WTC11 (cell line): ENCODE measurements at regions not wholly inside any gene's neighbourhood (a gene's known extent, or its start where the extent isn't known, plus 50 kb on each side); places are given as distances from the start of the nearest gene placed in this dataset.

Experiments used
- ATAC-seq: fragments of 200-7000 bp; cut with Tn5 transposase; 2 replicates; pipeline ENCODE4 v1.10.0; 2021; ENCODE audit warnings: mild to moderate bottlenecking, moderate library complexity
- CTCF ChIA-PET: fragments of 300-600 bp; sonication (Branson Sonifier 250); formaldehyde crosslinking; loops from one replicate; lab custom pipeline; 2021; ENCODE audit warnings: antibody characterized with exemption; lab: Charles Lee
- POLR2A ChIA-PET: fragments of 350-600 bp; sonication (Branson Sonifier 250); formaldehyde crosslinking; loops from one replicate; lab custom pipeline; 2021; ENCODE audit warnings: antibody characterized with exemption; lab: Charles Lee
- DNase-seq: peaks from one replicate; pipeline ENCODE4 v3.0.0; 2021; ENCODE audit warnings: low spot score
- H3K27ac Mint-ChIP-seq: 2 replicates; pipeline ENCODE4 v1.8.0; 2021; ENCODE audit warnings: mixed read lengths
- H3K27me3 Mint-ChIP-seq: 2 replicates; pipeline ENCODE4 v1.8.0; 2021; ENCODE audit warnings: low read depth, mild to moderate bottlenecking, moderate library complexity, mixed read lengths
- H3K36me3 Mint-ChIP-seq: 2 replicates; pipeline ENCODE4 v1.8.0; 2021; ENCODE audit warnings: mixed read lengths
- H3K4me1 Mint-ChIP-seq: 2 replicates; pipeline ENCODE4 v1.8.0; 2022; ENCODE audit warnings: mixed read lengths
- H3K4me3 Mint-ChIP-seq: 2 replicates; pipeline ENCODE4 v1.8.0; 2021; ENCODE audit warnings: mild to moderate bottlenecking, moderate library complexity, mixed read lengths
- H3K9me3 Mint-ChIP-seq: 2 replicates; pipeline ENCODE4 v1.8.0; 2021; ENCODE audit warnings: mixed read lengths
- ARID4B ChIP-seq: sonication (generic); formaldehyde crosslinking; IDR thresholded peaks from 2 replicates; pipeline ENCODE4 v1.8.0; 2023; ENCODE audit warnings: missing genetic modification reagents, mild to moderate bottlenecking, borderline replicate concordance
- CREB1 ChIP-seq: sonication (generic); formaldehyde crosslinking; IDR thresholded peaks from 2 replicates; pipeline ENCODE4 v1.8.0; 2023; ENCODE audit warnings: mild to moderate bottlenecking, missing genetic modification reagents
- E2F1 ChIP-seq: sonication (generic); formaldehyde crosslinking; IDR thresholded peaks from 2 replicates; pipeline ENCODE4 v1.8.0; 2022; ENCODE audit warnings: mild to moderate bottlenecking, missing genetic modification reagents
- E2F5 ChIP-seq: sonication (generic); formaldehyde crosslinking; IDR thresholded peaks from 2 replicates; pipeline ENCODE4 v1.8.1; 2022; ENCODE audit warnings: mild to moderate bottlenecking, moderate library complexity, missing genetic modification reagents
- ERG ChIP-seq: fragments of 250-450 bp; sonication (Bioruptor Pico); IDR thresholded peaks from 2 replicates; pipeline ENCODE4 v1.8.0; 2021; ENCODE audit warnings: mild to moderate bottlenecking
- FOXJ3 ChIP-seq: sonication (generic); formaldehyde crosslinking; IDR thresholded peaks from 2 replicates; pipeline ENCODE4 v1.9.0; 2021; ENCODE audit warnings: missing genetic modification reagents, mild to moderate bottlenecking, borderline replicate concordance
- IRF2 ChIP-seq: sonication (generic); formaldehyde crosslinking; IDR thresholded peaks from 2 replicates; pipeline ENCODE4 v1.8.0; 2022; ENCODE audit warnings: low read depth, missing genetic modification reagents, borderline replicate concordance
- KAT7 ChIP-seq: sonication (generic); formaldehyde crosslinking; IDR thresholded peaks from 2 replicates; pipeline ENCODE4 v1.8.1; 2023; ENCODE audit warnings: missing genetic modification reagents, mild to moderate bottlenecking, borderline replicate concordance
- NFE2L1 ChIP-seq: sonication (generic); formaldehyde crosslinking; IDR thresholded peaks from 2 replicates; pipeline ENCODE4 v1.8.1; 2023; ENCODE audit warnings: missing genetic modification reagents
- PREB ChIP-seq: sonication (generic); formaldehyde crosslinking; IDR thresholded peaks from 2 replicates; pipeline ENCODE4 v1.8.1; 2022; ENCODE audit warnings: mild to moderate bottlenecking, missing genetic modification reagents, moderate library complexity, borderline replicate concordance
- RORB ChIP-seq: fragments of 250-450 bp; sonication (Bioruptor Pico); IDR thresholded peaks from 2 replicates; pipeline ENCODE4 v1.9.0; 2021; ENCODE audit warnings: mild to moderate bottlenecking
- SOX15 ChIP-seq: fragments of 250-450 bp; sonication (Bioruptor Pico); IDR thresholded peaks from 2 replicates; pipeline ENCODE4 v1.9.0; 2021; ENCODE audit warnings: mild to moderate bottlenecking
- TCF7 ChIP-seq: sonication (generic); formaldehyde crosslinking; IDR thresholded peaks from 2 replicates; pipeline ENCODE4 v1.8.0; 2022; ENCODE audit warnings: mild to moderate bottlenecking, low read depth, missing genetic modification reagents, moderate library complexity
- TEAD4 ChIP-seq: sonication (generic); formaldehyde crosslinking; IDR thresholded peaks from 2 replicates; pipeline ENCODE4 v1.8.0; 2022; ENCODE audit warnings: mild to moderate bottlenecking, missing genetic modification reagents
- TP53 ChIP-seq: sonication (generic); formaldehyde crosslinking; IDR thresholded peaks from 2 replicates; pipeline ENCODE4 v1.8.1; 2023; ENCODE audit warnings: mild to moderate bottlenecking, missing genetic modification reagents
- ZNF219 ChIP-seq: sonication (generic); formaldehyde crosslinking; IDR thresholded peaks from 2 replicates; pipeline ENCODE4 v1.8.0; 2023; ENCODE audit warnings: missing genetic modification reagents, mild to moderate bottlenecking, borderline replicate concordance
- ZNF232 ChIP-seq: sonication (generic); formaldehyde crosslinking; IDR thresholded peaks from 2 replicates; pipeline ENCODE4 v1.8.0; 2022; ENCODE audit warnings: mild to moderate bottlenecking, missing genetic modification reagents
- ZNF416 ChIP-seq: fragments of 250-450 bp; sonication (Bioruptor Pico); IDR thresholded peaks from 2 replicates; pipeline ENCODE4 v1.9.0; 2021; ENCODE audit warnings: mild to moderate bottlenecking, inconsistent platforms

- no peak for ATAC-seq
- Mint-ChIP-seq H3K27ac (no peak overlapping the region), H3K4me3 (no peak overlapping the region), H3K27me3 (no peaks in the 10 kb centered on the region), H3K9me3 (no peaks in the 10 kb centered on the region), H3K36me3 (no peaks in the 10 kb centered on the region)
- ChIA-PET CTCF (no interaction called here), POLR2A (no interaction called here)
- no peak for DNase-seq
- TF ChIP-seq RORB (CRISPR knock-in tag) (no peak), NFE2L1 (no peak), ZNF232 (CRISPR knock-in tag) (no peak), IRF2 (no peak), KAT7 (CRISPR knock-in tag) (no peak), TCF7 (CRISPR knock-in tag) (no peak), E2F1 (no peak)
- TF ChIP-seq, all 79 proteins: peak for 0
- 0 out of 2 replicates have a peak, but pooled peaks cover 6% of the 10 kb centered on the region for H3K4me1 Mint-ChIP-seq
Measured at GRCh38 chr10:89092439-89092838, 101.8 kb downstream of the FAS start.

GRCh38 chr10:89091496-89091895, 100.9 kb downstream of the FAS start:
- no peak for TF ChIP-seq ARID4B (CRISPR knock-in tag)
- no peak for TF ChIP-seq FOXJ3 (CRISPR knock-in tag)
- no peak for TF ChIP-seq PREB (CRISPR knock-in tag)
- no peak for TF ChIP-seq TEAD4 (CRISPR knock-in tag)
- TF ChIP-seq E2F5 (CRISPR knock-in tag) = no peak
- no peak for TF ChIP-seq ERG (CRISPR knock-in tag)
- TF ChIP-seq TP53 (CRISPR knock-in tag) = no peak
- TF ChIP-seq SOX15 (CRISPR knock-in tag) = no peak
- no peak for TF ChIP-seq CREB1 (CRISPR knock-in tag)
- TF ChIP-seq ZNF219 (CRISPR knock-in tag) = no peak
- TF ChIP-seq ZNF416 (CRISPR knock-in tag) = no peak
- Mint-ChIP-seq H3K27me3 (no peaks in the 10 kb centered on the region), H3K27ac (no peak overlapping the region), H3K9me3 (no peaks in the 10 kb centered on the region), H3K4me1 (0 out of 2 replicates have a peak, but pooled peaks cover 6% of the 10 kb centered on the region), H3K36me3 (no peaks in the 10 kb centered on the region), H3K4me3 (no peak overlapping the region)
- POLR2A ChIA-PET = no interaction called here
- no peak for ATAC-seq
- DNase-seq = no peak
- CTCF ChIA-PET = no interaction called here
